AG04450 (cell line): ENCODE measurements at regions not wholly inside any gene's neighbourhood (a gene's known extent, or its start where the extent isn't known, plus 50 kb on each side); places are given as distances from the start of the nearest gene placed in this dataset.

Experiments used
- CTCF ChIA-PET: fragments of 300-600, 350-600 bp; formaldehyde crosslinking; extraction: SDS; loops from one replicate; lab custom pipeline; 2022; ENCODE audit warnings: antibody characterized with exemption, inconsistent platforms; lab: Charles Lee
- POLR2A ChIA-PET: fragments of 350-600 bp; formaldehyde crosslinking; extraction: SDS; loops from one replicate; lab custom pipeline; 2021; ENCODE audit warnings: antibody characterized with exemption, inconsistent platforms; lab: Yijun Ruan, JAX
- DNase-seq: peaks from one replicate; pipeline ENCODE4 v3.0.0-alpha.2; 2011; ENCODE audit warnings: low read depth, low spot score
- H3K27ac ChIP-seq: one replicate; pipeline ENCODE4 v1.5.1; 2012; ENCODE audit warnings: low read depth, low read length, control low read depth
- H3K27me3 ChIP-seq: one replicate; pipeline ENCODE4 v1.6.0; 2012; ENCODE audit warnings: low read length; ENCODE audit not compliant: control insufficient read depth, insufficient read depth
- H3K4me3 ChIP-seq: 2 replicates; pipeline ENCODE4 v1.5.1; 2011; ENCODE audit warnings: mild to moderate bottlenecking, low read depth, low read length, control low read depth
- H3K9me3 ChIP-seq: 2 replicates; pipeline ENCODE4 v1.5.1; 2012; ENCODE audit warnings: low read length; ENCODE audit not compliant: control insufficient read depth, insufficient read depth
- TF ChIP-seq, protein P1 (sequence below): IDR thresholded peaks from 2 replicates; pipeline ENCODE4 v1.5.1; 2011; ENCODE audit warnings: low read depth, low read length, control low read depth, inconsistent platforms

DNA sequence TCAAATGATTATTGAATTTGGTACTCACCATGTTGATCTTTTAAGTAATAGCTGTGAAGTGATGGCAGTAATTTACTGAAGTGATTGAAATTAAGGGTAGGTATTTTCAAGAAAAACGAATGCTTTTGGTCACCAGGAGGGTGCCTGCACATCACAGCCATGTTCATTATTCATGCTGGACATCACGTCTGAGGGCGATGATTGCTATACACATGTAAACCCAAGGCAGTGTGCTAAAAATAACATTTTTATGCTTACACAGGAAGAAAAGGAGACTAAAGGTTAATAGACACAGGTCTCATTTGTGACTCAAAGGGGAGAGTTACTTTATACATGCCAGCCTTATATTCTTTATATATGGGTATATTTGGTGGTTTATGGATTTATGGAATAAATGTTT lies 1146.0 kb downstream of the NLGN4X start:
- Histone ChIP-seq H3K27ac (no peak overlapping the region), H3K9me3 (no peaks in the 10 kb centered on the region; the same call in none of the 2 replicates), H3K27me3 (no peaks in the 10 kb centered on the region), H3K4me3 (no peak overlapping the region)
- no peak for DNase-seq
- TF ChIP-seq, protein P1, sequence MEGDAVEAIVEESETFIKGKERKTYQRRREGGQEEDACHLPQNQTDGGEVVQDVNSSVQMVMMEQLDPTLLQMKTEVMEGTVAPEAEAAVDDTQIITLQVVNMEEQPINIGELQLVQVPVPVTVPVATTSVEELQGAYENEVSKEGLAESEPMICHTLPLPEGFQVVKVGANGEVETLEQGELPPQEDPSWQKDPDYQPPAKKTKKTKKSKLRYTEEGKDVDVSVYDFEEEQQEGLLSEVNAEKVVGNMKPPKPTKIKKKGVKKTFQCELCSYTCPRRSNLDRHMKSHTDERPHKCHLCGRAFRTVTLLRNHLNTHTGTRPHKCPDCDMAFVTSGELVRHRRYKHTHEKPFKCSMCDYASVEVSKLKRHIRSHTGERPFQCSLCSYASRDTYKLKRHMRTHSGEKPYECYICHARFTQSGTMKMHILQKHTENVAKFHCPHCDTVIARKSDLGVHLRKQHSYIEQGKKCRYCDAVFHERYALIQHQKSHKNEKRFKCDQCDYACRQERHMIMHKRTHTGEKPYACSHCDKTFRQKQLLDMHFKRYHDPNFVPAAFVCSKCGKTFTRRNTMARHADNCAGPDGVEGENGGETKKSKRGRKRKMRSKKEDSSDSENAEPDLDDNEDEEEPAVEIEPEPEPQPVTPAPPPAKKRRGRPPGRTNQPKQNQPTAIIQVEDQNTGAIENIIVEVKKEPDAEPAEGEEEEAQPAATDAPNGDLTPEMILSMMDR: no peak
- ChIA-PET CTCF (no interaction called here), POLR2A (no interaction called here)

DNA sequence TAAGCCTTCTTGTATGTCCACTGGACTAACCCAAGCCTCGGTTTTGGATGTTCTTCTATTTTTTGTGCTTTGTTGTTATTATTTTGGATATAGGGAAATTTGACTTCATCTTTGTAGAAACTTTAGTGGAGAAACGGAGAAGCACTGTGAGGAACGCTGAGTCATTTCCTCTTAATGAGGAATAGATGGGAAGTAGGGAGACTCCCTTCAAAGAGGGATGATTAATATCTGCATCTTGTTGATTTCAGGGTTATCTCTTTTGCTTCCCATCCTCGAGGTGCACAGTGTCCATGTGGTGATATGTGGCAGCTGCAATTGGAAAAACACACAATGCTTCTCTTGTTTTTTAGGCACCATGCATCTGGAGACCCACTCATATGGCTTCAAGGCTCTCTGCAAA lies 1147.9 kb downstream of the NLGN4X start:
- H3K27me3 ChIP-seq: no peaks in the 10 kb centered on the region
- ChIA-PET POLR2A (no interaction called here), CTCF (no interaction called here)
- H3K4me3 ChIP-seq: no peak overlapping the region
- H3K27ac ChIP-seq: no peak overlapping the region
- no peaks in the 10 kb centered on the region; the same call in none of the 2 replicates for H3K9me3 ChIP-seq
- TF ChIP-seq, protein P1: no peak
- no peak for DNase-seq

DNA sequence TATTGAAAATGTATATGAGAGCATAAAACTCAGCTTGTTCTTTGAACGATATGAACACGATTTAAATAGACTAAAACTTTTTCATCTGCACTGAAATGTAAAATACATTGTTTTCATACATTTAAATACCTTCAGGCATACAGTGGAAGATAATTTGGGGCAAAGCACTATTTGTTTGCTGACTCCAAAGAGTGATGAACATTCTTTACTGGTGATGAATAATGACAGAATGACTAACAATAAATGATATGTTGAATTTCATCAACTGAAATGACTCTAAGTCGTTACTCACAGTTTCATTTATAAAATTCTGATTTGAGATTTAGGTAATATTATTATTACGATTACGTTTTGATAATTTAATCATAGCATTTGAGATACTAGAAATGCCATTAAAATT lies 1160.1 kb downstream of the NLGN4X start:
- CTCF ChIA-PET: no interaction called here
- Histone ChIP-seq H3K27ac (no peak overlapping the region), H3K9me3 (no peaks in the 10 kb centered on the region), H3K4me3 (no peak overlapping the region), H3K27me3 (no peaks in the 10 kb centered on the region)
- POLR2A ChIA-PET: no interaction called here
- DNase-seq: no peak
- TF ChIP-seq, protein P1: no peak

DNA sequence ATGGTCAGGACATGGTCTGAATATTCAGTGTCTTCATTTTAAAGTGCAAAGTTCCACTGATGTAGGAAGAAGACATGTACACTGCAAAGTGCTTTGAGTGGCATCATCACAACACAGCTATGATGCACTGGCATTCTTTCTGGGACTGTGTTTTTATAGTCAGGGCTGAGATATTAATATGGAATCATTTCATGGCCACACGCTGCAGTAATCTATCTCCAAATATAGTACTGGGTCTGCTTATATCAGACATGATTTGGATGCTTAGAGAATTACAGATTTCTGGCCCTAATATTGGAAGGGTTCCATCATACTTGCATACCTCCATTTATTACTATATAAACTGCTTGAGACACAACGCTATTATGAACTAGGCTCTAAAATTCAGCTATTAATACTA lies 1170.9 kb downstream of the NLGN4X start:
- H3K4me3 ChIP-seq: no peak overlapping the region
- CTCF ChIA-PET: no interaction called here
- TF ChIP-seq, protein P1: no peak
- POLR2A ChIA-PET: no interaction called here
- H3K27ac ChIP-seq: no peak overlapping the region
- no peak for DNase-seq
- H3K27me3 ChIP-seq: no peaks in the 10 kb centered on the region
- no peaks in the 10 kb centered on the region for H3K9me3 ChIP-seq

DNA sequence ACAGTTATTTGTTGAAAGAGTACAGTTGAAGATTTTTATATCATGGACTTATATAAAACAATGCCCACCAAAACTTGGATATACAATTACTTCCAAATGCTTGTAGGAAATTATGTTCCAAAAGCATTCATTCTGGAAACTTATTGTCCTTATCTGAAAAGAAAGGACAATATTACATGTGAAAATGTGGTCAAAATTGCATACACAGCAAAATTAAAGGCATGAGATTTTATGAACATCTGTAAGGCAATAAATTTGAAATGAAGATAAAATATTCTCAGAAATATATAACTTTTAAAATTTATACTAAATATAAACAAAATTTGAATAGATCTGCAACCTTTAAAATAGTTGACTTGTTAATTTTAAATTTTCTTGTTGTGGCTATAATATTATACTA lies 1173.8 kb downstream of the NLGN4X start:
- H3K4me3 ChIP-seq: no peak overlapping the region
- POLR2A ChIA-PET: no interaction called here
- CTCF ChIA-PET: no interaction called here
- H3K27ac ChIP-seq: no peak overlapping the region
- H3K27me3 ChIP-seq: no peaks in the 10 kb centered on the region
- DNase-seq: no peak
- TF ChIP-seq, protein P1: no peak
- H3K9me3 ChIP-seq: no peaks in the 10 kb centered on the region
